OCI-LY1 (cell line): ENCODE measurements at regions not wholly inside any gene's neighbourhood (a gene's known extent, or its start where the extent isn't known, plus 50 kb on each side); places are given as distances from the start of the nearest gene placed in this dataset.

Source experiments
- H2AFZ ChIP-seq: fragments of 200-600 bp; sonication (generic), shearing (Covaris generic); 2 replicates; pipeline ENCODE4 v1.6.0; 2014; ENCODE audit warnings: antibody characterized with exemption, mild to moderate bottlenecking, low read length
- H3F3A ChIP-seq: fragments of 200-600 bp; sonication (generic), shearing (Covaris generic); 2 replicates; pipeline ENCODE4 v1.6.0; 2014; ENCODE audit warnings: mild to moderate bottlenecking, antibody characterized with exemption, low read length, moderate library complexity; ENCODE audit not compliant: insufficient read depth
- H3K27ac ChIP-seq: fragments of 200-600 bp; sonication (generic); 2 replicates; pipeline ENCODE4 v1.5.1; 2014; ENCODE audit warnings: low read length, mixed run types, mild to moderate bottlenecking, low read depth; ENCODE audit not compliant: poor library complexity, severe bottlenecking
- H3K27me3 ChIP-seq: fragments of 200-600 bp; sonication (generic); 2 replicates; pipeline ENCODE4 v1.6.0; 2014; ENCODE audit warnings: antibody characterized with exemption, mild to moderate bottlenecking, low read length, moderate library complexity; ENCODE audit not compliant: insufficient read depth
- H3K36me3 ChIP-seq: fragments of 200-600 bp; sonication (generic); 2 replicates; pipeline ENCODE4 v1.6.1; 2014; ENCODE audit warnings: mild to moderate bottlenecking, antibody characterized with exemption, low read length, moderate library complexity, mixed read lengths; ENCODE audit not compliant: insufficient read depth
- H3K4me1 ChIP-seq: fragments of 200-600 bp; sonication (generic); 2 replicates; pipeline ENCODE4 v1.5.1; 2014; ENCODE audit warnings: mild to moderate bottlenecking, low read length, moderate library complexity; ENCODE audit not compliant: insufficient read depth, severe bottlenecking
- H3K4me2 ChIP-seq: fragments of 200-600 bp; sonication (generic), shearing (Covaris generic); 2 replicates; pipeline ENCODE4 v1.6.1; 2014; ENCODE audit warnings: low read length
- H3K4me3 ChIP-seq: fragments of 200-600 bp; sonication (generic); 2 replicates; pipeline ENCODE4 v1.5.1; 2014; ENCODE audit warnings: low read length, low read depth, mild to moderate bottlenecking, mixed read lengths; ENCODE audit not compliant: poor library complexity, severe bottlenecking
- H3K79me2 ChIP-seq: fragments of 200-600 bp; shearing (Covaris generic); 2 replicates; pipeline ENCODE4 v1.6.1; 2016; ENCODE audit warnings: mixed run types, low read length, mixed read lengths; ENCODE audit not compliant: insufficient read depth
- H3K9ac ChIP-seq: fragments of 200-600 bp; sonication (generic), shearing (Covaris generic); 2 replicates; pipeline ENCODE4 v1.6.1; 2014; ENCODE audit warnings: mild to moderate bottlenecking, low read length, mixed read lengths
- H3K9me2 ChIP-seq: fragments of 200-600 bp; sonication (generic), shearing (Covaris generic); 2 replicates; pipeline ENCODE4 v1.6.1; 2014; ENCODE audit warnings: low read depth, mild to moderate bottlenecking, low read length, mixed read lengths
- H3K9me3 ChIP-seq: fragments of 200-600 bp; shearing (Covaris generic); 2 replicates; pipeline ENCODE4 v1.6.1; 2014; ENCODE audit warnings: low read length, mixed read lengths
- H4K20me1 ChIP-seq: fragments of 200-600 bp; sonication (generic), shearing (Covaris generic); 2 replicates; pipeline ENCODE4 v1.6.0; 2016; ENCODE audit warnings: mild to moderate bottlenecking, low read length; ENCODE audit not compliant: insufficient read depth
- CTCF ChIP-seq: fragments of 200-600 bp; sonication (generic), shearing (Covaris generic); IDR thresholded peaks from 2 replicates; pipeline ENCODE4 v1.5.1; 2017; ENCODE audit warnings: mild to moderate bottlenecking, antibody characterized with exemption, low read length, moderate library complexity, mixed read lengths
- EZH2 ChIP-seq: fragments of 200-600 bp; sonication (generic), shearing (Covaris generic); IDR thresholded peaks from 2 replicates; pipeline ENCODE4 v1.8.0; 2017; ENCODE audit warnings: borderline replicate concordance, mixed run types, mild to moderate bottlenecking, antibody characterized with exemption, low read length, moderate library complexity, mixed read lengths

GRCh38 chr3:18049096-18049495 is 306.7 kb upstream of the TBC1D5 start:
- H3K9me2 ChIP-seq = no peaks in the 10 kb centered on the region
- TF ChIP-seq CTCF (no peak), EZH2 (no peak)
- H3K9ac ChIP-seq = no peak overlapping the region
- H3K4me3 ChIP-seq = no peak overlapping the region
- no peaks in the 10 kb centered on the region for H3K36me3 ChIP-seq
- no peak overlapping the region for H2AFZ ChIP-seq
- H3F3A ChIP-seq = no peaks in the 10 kb centered on the region
- H3K9me3 ChIP-seq = no peaks in the 10 kb centered on the region
- no peak overlapping the region for H3K27ac ChIP-seq
- H3K27me3 ChIP-seq = no peaks in the 10 kb centered on the region
- no peak overlapping the region for H3K4me2 ChIP-seq
- H3K79me2 ChIP-seq = no peaks in the 10 kb centered on the region
- no peaks in the 10 kb centered on the region for H3K4me1 ChIP-seq
- no peaks in the 10 kb centered on the region for H4K20me1 ChIP-seq

DNA sequence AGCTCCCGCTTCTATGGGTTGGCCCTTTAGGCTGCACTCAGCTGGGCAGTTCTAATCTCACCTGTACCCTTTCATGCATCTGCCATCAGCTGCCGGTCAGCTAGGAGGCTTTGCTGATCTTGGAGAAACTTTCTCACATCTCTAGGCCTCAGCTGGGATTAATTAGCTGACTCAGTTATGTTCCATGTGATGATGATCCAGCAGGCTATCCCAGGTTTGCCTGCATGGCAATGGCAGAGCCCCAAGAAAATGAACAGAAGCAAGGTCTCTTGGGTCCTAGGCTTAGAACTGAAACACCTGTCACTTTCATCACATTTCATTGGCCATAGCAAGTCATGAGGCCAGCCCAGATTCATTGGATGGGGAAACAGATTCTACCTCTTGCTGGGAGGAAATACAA is 304.6 kb upstream of the TBC1D5 start:
- H3F3A ChIP-seq = no peaks in the 10 kb centered on the region
- no peaks in the 10 kb centered on the region for H3K4me1 ChIP-seq
- H3K27ac ChIP-seq = no peak overlapping the region
- H3K9ac ChIP-seq = no peak overlapping the region
- no peaks in the 10 kb centered on the region for H3K9me3 ChIP-seq
- TF ChIP-seq CTCF (no peak), EZH2 (no peak)
- no peak overlapping the region for H3K4me3 ChIP-seq
- H4K20me1 ChIP-seq = no peaks in the 10 kb centered on the region
- no peaks in the 10 kb centered on the region for H3K27me3 ChIP-seq
- no peaks in the 10 kb centered on the region for H3K36me3 ChIP-seq
- H3K9me2 ChIP-seq = no peaks in the 10 kb centered on the region
- H3K79me2 ChIP-seq = no peaks in the 10 kb centered on the region
- no peak overlapping the region for H2AFZ ChIP-seq
- no peak overlapping the region for H3K4me2 ChIP-seq

DNA sequence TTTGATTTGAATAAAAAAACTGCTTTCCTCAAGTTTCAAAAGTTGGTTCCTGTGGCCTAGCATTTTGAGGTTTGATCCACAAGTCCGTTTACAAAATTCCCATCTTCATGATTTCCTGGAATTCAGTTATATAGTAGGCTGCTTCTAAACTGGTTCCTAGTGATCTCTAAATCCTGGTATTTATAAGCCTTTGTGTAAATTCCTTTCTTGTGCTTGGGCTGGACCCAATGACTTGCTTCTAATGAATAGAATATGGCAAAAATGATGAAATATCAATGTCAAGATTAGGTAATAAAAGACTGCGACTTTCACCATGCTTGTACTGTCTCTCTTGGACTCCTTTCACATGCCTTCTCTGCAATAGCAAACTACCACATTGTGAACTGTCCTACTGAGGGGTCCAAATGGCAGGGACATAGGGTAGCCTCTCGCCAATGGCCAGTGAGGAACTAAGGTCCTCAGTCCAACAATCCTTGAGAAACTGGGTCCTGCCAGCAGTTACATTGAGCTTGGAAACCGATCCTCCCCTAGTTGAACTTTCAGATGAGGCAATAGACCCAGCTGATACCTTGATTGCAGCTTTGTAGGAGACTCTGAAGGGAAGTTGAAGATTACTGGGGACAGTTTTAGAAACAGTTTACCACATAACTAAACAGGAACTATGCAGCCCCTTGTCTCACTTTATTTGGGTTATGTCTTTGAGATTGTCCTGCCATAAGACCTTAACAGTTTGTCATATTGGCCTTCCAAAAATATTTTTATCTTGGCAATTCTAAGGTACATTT is 303.9 kb upstream of the TBC1D5 start:
- Histone ChIP-seq H3K9ac (no peak overlapping the region), H3K27me3 (no peaks in the 10 kb centered on the region), H3K36me3 (no peaks in the 10 kb centered on the region), H4K20me1 (no peaks in the 10 kb centered on the region), H3K4me3 (no peak overlapping the region), H3F3A (no peaks in the 10 kb centered on the region), H3K9me3 (no peaks in the 10 kb centered on the region), H3K9me2 (no peaks in the 10 kb centered on the region), H3K4me1 (no peaks in the 10 kb centered on the region), H3K27ac (no peak overlapping the region), H3K79me2 (no peaks in the 10 kb centered on the region), H2AFZ (no peak overlapping the region), H3K4me2 (no peak overlapping the region)
- TF ChIP-seq CTCF (no peak), EZH2 (no peak)
